NCI-H1092 (cell line): ENCODE measurements at regions not wholly inside any gene's neighbourhood (a gene's known extent, or its start where the extent isn't known, plus 50 kb on each side); places are given as distances from the start of the nearest gene placed in this dataset.
A peak's percentile ranks its signal among the peaks of the same experiment; 100 is the strongest.
"Not testable (repeated sequence)": the region's sequence is repeated elsewhere in the genome, so short reads cannot be mapped to it uniquely, and the experiment has no call there.

Experiments
- DNase-seq: peaks from one replicate; lab custom pipeline; 2025; lab: John Stamatoyannopoulos, UW

GRCh38 chr13:50387051-50387581 is 371.9 kb downstream of the KCNRG start:
- peak; percentile 17 for DNase-seq

- DNase-seq, result no peak
Measured at GRCh38 chr13:50388481-50388880, 373.2 kb downstream of the KCNRG start.

- peak; percentile 25 for DNase-seq
Measured at GRCh38 chr13:50389726-50390125, 374.5 kb downstream of the KCNRG start.

GRCh38 chr13:50390503-50391248 is 375.4 kb downstream of the KCNRG start:
- DNase-seq, result no peak

GRCh38 chr13:50392977-50393376 is 377.7 kb downstream of the KCNRG start:
- no peak for DNase-seq

GRCh38 chr13:50393628-50394027 is 378.4 kb downstream of the KCNRG start:
- no peak for DNase-seq

GRCh38 chr13:50396001-50396400 is 380.8 kb downstream of the KCNRG start:
- no peak for DNase-seq

GRCh38 chr13:50396618-50397017 is 381.4 kb downstream of the KCNRG start:
- DNase-seq, result not testable (repeated sequence)

GRCh38 chr13:50400035-50400726 is 384.9 kb downstream of the KCNRG start:
- DNase-seq, result no peak

GRCh38 chr13:50401049-50401505 is 385.8 kb downstream of the KCNRG start:
- no peak for DNase-seq

GRCh38 chr13:50401721-50402465 is 386.6 kb downstream of the KCNRG start:
- DNase-seq, result no peak

GRCh38 chr13:50403311-50403710 is 388.1 kb downstream of the KCNRG start:
- peak; percentile 30 for DNase-seq

- DNase-seq, result no peak
Measured at GRCh38 chr13:50404116-50404515, 388.9 kb downstream of the KCNRG start.

- DNase-seq, result no peak
Measured at GRCh38 chr13:50404769-50405168, 389.5 kb downstream of the KCNRG start.

- no peak for DNase-seq
Measured at GRCh38 chr13:50406831-50407230, 391.6 kb downstream of the KCNRG start.

- no peak for DNase-seq
Measured at GRCh38 chr13:50408068-50408467, 392.8 kb downstream of the KCNRG start.

GRCh38 chr13:50409220-50409619 is 394.0 kb downstream of the KCNRG start:
- DNase-seq, result no peak

GRCh38 chr13:50410921-50411746 is 395.9 kb downstream of the KCNRG start:
- DNase-seq, result no peak

- DNase-seq, result no peak
Measured at GRCh38 chr13:50412046-50412617, 396.9 kb downstream of the KCNRG start.

- no peak for DNase-seq
Measured at GRCh38 chr13:50414640-50415039, 399.4 kb downstream of the KCNRG start.

- no peak for DNase-seq
Measured at GRCh38 chr13:50415428-50415827, 400.2 kb downstream of the KCNRG start.
